ENCODE measurements at regions not wholly inside any gene's neighbourhood (a gene's known extent, or its start where the extent isn't known, plus 50 kb on each side); places are given as distances from the start of the nearest gene placed in this dataset.
"Not testable (repeated sequence)": the region's sequence is repeated elsewhere in the genome, so short reads cannot be mapped to it uniquely, and the experiment has no call there.

- no peak for DNase-seq (ENCODE audit: low spot score)
These were observed 75.7 kb downstream of the C18orf54 start for GRCh38 chr18:54433368-54433767.

- no peak for DNase-seq (ENCODE audit: low spot score)
These were observed 76.2 kb downstream of the C18orf54 start for GRCh38 chr18:54433857-54434256.

GRCh38 chr18:54434453-54434852, 76.7 kb downstream of the C18orf54 start:
- no peak for DNase-seq (ENCODE audit: low spot score)

DNA sequence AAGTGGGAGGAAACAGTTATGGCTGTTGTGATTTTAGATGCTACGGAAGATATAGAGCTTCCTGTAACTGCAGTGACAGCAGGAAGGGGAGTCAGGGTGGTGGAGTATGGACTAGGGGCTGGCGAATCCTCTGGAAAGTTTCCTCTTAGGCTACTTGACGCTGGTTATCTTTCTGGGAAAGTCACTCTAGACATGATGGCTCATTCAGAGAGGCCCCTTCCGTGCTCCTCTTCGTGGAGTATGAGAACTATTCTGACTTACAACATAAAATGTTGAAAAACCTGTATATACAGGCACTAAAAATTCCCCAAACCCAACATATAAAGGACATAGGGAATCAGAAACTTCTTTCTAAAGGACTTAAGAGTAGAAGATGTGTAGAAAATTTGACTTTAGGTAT, 78.8 kb downstream of the C18orf54 start:
- no peak for DNase-seq (ENCODE audit: low spot score)

GRCh38 chr18:54440292-54440691, 82.6 kb downstream of the C18orf54 start:
- DNase-seq (ENCODE audit: low spot score) = no peak

DNA sequence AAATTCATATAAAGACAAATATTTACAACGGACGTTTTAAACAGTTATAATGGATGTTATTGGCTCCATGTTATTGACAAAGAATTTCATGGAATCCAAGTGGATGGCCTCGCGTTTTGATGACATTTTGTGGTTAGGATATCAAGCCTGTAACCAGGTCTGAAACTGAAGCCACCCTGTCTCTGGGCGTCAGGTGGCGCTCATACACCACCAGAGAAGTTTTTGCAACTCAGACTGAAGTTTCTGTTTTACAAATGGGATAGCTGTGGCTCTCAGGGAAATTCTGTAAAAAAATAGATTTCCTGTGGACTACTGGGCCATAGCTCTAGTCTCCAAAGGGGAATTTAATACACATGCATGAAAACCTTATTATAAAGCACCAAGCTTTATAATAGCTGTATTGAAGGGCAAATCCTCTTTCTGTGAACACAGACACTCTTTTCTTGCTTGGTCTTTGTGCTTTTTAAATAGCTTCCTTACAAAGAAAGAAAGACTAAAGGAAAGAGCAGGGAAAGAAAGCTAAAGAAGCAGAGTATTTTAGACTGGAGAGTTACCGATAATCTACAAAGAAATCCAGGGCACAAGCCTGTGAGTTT, 86.7 kb downstream of the C18orf54 start:
- peak; percentile 52 for DNase-seq (ENCODE audit: low spot score)

GRCh38 chr18:54453996-54454395, 96.3 kb downstream of the C18orf54 start:
- DNase-seq (ENCODE audit: low spot score) = no peak

DNA sequence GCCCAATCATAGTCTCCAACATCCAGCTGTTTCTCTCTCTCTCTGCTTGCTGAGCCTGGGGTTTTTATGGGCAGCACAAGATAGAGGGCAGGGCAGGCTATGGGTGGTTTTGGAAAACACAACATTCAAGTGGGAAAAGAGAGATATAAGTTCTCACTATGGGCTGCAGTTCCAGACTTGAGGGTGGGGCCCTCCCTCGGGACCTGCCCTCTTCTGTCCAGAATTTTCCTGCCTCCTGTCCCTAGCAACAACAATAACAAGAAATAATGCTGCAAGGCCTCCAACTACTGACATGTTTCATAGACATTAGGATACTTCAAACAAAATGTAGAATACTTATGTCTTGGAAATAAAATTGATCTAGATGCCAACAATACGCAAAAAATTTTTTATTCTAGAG, 107.8 kb downstream of the C18orf54 start:
- no peak for DNase-seq (ENCODE audit: low spot score)

DNA sequence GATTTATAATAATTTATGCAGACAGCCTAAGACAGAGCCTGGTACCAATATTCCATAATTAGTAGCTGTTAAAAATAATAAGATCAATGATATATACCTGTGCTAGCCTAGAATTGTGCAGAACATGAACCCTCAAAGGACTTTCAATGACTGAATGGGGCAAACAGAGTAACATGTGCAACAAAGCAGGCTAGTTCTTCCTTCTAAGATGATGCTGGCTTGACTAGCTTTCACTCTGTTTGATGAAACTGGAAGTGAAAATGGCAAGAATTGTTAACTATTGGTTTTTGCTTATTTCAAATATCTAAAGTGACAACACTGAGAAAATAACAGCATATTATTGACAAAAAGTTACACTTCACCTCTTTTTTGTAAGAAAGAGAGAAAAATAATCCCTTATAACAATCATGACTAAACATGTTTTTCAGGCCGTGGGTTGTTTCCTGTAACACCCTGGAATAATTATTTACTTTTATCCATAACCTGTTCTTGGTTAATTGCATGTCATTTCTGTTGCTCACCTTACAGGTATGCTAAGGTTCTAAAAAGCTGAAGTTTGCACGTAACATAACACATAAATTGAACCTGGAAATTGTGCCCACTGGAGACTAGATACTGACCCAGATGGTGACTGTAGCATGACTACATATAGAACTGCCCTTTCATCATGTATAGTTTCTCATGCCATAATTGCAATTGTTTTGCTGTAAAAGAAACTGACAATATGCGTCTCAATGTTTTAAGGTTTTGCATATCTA, 108.7 kb downstream of the C18orf54 start:
- no peak for DNase-seq (ENCODE audit: low spot score)

DNA sequence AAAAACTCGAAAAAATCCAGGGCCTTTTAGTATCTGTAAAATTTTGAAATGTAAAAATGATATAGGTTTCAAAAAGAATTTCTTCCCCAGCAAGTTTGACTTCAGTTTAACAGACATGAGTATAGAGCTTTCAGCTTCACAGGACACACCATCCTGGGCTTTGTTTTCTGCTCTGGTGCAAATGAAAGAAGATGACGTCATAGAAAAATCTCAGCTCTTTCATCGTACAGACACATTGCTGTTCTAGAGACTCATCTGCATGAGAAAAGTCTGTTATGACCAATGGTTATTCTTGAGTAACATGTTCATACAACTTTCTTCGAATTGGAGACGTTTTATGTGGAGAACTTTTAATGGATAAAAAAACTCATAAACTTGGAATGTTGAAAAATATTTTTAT, 111.7 kb upstream of the DYNAP start:
- no peak for DNase-seq (ENCODE audit: low spot score)

- DNase-seq (ENCODE audit: low spot score) = no peak
These were observed 110.4 kb upstream of the DYNAP start for GRCh38 chr18:54480616-54481015.

- not testable (repeated sequence) for DNase-seq (ENCODE audit: low spot score)
These were observed 88.6 kb upstream of the DYNAP start for GRCh38 chr18:54502451-54502850.

- no peak for DNase-seq (ENCODE audit: low spot score)
These were observed 87.7 kb upstream of the DYNAP start for GRCh38 chr18:54503131-54503894.

GRCh38 chr18:54506516-54507261, 84.4 kb upstream of the DYNAP start:
- no peak for DNase-seq (ENCODE audit: low spot score)

DNA sequence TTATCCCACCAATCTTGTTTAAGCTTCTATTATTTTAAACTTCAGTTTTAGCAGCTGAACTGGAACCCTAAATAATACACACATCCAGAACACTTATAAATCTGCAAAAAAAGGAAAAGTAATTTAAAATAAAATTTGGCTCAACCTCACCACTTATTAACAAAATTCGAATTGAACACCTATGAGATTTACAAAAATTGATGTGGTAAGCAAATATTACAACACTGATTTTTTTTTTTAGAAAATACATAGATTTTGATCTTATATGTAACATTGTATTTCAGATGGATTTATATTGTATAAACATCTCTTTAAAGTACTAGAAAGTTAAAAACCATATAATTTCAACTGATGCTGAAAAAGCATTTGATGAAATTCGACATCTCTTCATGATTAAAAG, 81.3 kb upstream of the DYNAP start:
- DNase-seq (ENCODE audit: low spot score) = no peak

DNA sequence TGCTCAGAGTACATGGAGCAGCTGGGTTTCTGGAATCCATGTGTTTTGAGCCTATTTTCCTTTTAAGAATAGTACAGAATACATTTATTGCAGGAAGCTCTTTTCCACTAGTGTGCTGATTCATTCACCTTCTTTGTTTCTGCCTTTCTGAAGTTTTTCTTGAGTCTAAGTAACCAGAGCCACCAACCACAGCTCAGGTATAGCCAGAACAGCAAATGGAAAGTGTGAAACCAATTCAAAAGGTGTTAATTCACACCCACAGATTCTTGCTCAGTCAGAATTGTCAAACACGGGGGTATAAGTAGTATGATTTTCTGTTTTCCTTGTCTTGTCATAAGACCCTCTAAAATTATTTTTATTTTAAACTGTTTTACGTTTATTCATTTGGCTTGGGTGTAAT, 75.9 kb upstream of the DYNAP start:
- no peak for DNase-seq (ENCODE audit: low spot score)

GRCh38 chr18:54517521-54517920, 73.5 kb upstream of the DYNAP start:
- DNase-seq (ENCODE audit: low spot score) = no peak

GRCh38 chr18:54521846-54522245, 69.2 kb upstream of the DYNAP start:
- no peak for DNase-seq (ENCODE audit: low spot score)

DNA sequence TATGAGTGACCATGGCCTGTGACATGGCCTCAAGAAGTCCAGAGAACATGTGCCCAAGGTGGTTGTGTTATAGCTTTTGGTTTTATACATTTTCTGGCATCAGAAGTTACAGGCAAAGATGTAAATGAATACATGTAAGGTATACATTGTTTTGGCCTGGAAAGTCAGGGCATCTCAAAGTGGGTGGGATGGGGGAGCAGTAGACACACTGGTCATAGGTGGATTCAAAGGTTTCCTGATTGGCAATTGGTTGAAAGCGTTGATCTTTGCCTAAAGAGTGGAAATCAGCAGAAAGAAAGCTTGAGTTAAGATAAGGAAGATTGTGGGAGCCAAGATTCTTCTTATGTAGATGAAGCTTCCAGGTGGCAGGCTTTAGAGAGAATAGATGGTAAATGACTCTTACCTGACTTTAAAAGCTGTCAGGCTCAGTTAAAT, 62.1 kb upstream of the DYNAP start:
- no peak for DNase-seq (ENCODE audit: low spot score)

- no peak for DNase-seq (ENCODE audit: low spot score)
These were observed 61.6 kb upstream of the DYNAP start for GRCh38 chr18:54529444-54529843.

DNA sequence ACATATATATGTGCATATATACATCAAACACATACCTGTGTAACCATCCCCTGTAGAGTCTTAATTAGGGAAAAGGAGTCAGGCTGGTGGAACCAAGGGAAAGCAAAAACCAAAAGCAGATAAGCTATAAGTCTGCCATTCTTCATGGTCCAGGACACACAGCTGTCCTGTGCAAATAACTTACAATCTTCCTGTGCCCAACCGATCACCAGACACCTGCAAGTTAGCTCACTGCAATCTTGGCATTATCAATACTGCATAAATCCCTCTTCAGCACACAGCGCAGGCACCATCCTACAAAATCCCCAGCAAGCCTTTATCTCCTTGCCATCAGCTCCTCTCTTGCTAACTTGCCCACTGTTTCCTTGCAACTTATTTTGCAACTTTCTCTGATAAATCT, 60.8 kb upstream of the DYNAP start:
- DNase-seq (ENCODE audit: low spot score) = no peak

DNA sequence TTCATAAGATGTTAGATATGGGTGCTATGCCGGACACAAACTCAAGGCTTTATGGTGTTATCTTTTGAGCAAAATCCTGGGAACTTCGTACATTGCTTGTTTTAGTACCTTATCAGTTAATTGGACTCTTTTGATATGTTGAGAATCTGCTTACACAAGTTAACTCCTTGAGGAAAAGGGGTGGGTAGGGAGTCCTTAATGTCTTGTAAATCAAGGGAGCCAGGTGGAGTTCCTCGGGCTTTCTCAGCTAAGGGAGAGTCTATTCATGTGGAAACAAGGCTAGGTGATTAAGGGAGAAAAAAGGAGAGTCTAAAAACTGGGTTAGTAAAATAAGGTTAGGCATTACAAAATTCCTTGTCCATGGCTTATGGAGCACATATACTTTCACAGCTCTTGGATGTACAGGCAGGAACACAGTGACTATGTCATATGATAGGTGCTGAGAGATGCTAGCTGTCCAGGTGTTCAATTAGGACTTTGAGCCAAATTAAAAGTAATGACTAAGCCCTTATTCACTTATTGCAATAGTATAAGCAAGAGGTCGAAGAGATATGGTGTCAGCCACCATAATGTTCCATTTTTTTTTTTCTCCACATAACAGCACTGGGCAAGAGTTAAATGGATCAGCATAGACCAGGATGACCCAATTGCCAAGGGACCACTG, 59.5 kb upstream of the DYNAP start:
- DNase-seq (ENCODE audit: low spot score) = no peak
